Urinary bladder (tissue), 3 donors: ENCODE measurements at regions not wholly inside any gene's neighbourhood (a gene's known extent, or its start where the extent isn't known, plus 50 kb on each side); places are given as distances from the start of the nearest gene placed in this dataset.

Experiments
- DNase-seq: peaks from one replicate; pipeline ENCODE4 v3.0.0-alpha.2; 2015; ENCODE audit errors: extremely low spot score
- H3K27ac ChIP-seq: one replicate; pipeline ENCODE4 v1.5.1; 2013; ENCODE audit warnings: low read depth, mild to moderate bottlenecking, moderate library complexity
- H3K36me3 ChIP-seq: one replicate; pipeline ENCODE4 v1.6.1; 2013; ENCODE audit warnings: mild to moderate bottlenecking, moderate library complexity; ENCODE audit not compliant: insufficient read depth
- H3K4me1 ChIP-seq: one replicate; pipeline ENCODE4 v1.6.1; 2013; ENCODE audit warnings: mild to moderate bottlenecking, moderate library complexity; ENCODE audit not compliant: insufficient read depth
- H3K4me3 ChIP-seq: one replicate; pipeline ENCODE4 v1.5.1; 2013; ENCODE audit warnings: low read depth, low read length
- WGBS: extraction: QIAGEN DNeasy Blood & Tissue Kit; methylation state at CpG from one replicate; pipeline ENCODE4 v1.1.7; 2013; 5-methylcytosine and 5-hydroxymethylcytosine counted together
- donor health status: healthy with polysubstance abuse.
- donor health status: healthy.

DNA sequence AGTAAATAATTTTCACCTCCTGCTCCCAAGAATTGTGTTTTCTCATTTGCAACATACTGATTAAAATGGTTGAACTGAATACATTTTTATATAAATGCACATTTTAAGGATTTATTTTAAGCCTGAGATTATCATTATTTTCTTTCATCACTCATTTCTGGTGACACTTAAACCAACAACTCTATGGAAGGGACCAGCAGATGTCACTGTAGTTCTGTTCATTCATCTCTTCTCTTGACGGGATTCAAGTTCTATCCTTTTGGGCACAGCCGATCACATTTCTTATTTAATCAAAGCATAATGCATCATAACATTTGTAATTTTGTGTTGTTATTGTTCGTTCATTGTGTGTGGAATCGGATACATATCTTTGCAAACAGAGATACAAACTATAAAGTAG, 417.9 kb downstream of the HRH4 start:
- Histone ChIP-seq H3K4me3 (no peak overlapping the region), H3K4me1 (no peaks in the 10 kb centered on the region), H3K36me3 (no peaks in the 10 kb centered on the region), H3K27ac (no peak overlapping the region)
- DNase-seq: no peak
- WGBS: 20% methylated on average over 4 of the region's 4 CpGs

DNA sequence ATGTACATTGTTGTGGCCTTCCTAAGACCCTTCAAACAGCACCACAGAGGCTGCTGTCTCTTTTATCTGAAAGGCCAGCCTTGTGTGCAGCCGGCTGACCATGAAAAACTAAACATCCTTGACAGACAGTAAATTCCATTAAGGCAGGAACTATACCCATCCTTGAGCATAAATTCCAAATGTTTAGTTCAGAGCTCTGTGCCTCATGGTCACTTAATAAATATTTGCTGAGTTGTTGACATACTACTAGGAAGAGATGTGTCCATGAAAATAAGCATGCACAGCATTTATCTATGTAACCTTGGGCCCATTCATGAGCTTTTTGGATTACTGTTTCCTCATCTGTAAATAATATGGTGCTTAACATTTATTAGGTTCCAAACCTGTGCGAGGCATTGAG, 424.8 kb downstream of the HRH4 start:
- no peaks in the 10 kb centered on the region for H3K4me1 ChIP-seq
- no peak overlapping the region for H3K4me3 ChIP-seq
- no peaks in the 10 kb centered on the region for H3K36me3 ChIP-seq
- no peak overlapping the region for H3K27ac ChIP-seq
- WGBS: 40% methylated on average over 2 of the region's 2 CpGs
- no peak for DNase-seq

DNA sequence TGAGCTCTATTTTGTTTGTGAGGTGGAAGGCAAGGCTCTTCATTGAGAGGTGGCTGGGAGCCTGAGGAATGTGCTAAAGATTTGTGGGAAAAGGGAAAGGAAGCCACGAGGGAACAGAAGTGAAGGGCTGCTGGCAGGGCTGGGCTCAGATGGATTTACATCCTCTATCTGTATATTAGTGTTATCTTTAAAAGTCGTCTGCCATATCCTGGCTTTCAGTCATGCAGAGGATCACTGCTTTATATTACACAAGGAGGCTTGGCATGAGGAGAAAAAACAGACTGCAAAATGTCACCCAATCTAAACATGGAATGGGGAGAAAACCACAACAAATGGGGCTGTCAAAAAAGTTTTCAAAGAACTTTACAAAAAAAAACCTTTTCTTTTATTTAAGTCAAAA, 434.4 kb downstream of the HRH4 start:
- Histone ChIP-seq H3K36me3 (no peaks in the 10 kb centered on the region), H3K27ac (no peak overlapping the region), H3K4me1 (no peaks in the 10 kb centered on the region), H3K4me3 (no peak overlapping the region)
- 14% methylated on average over 2 of the region's 2 CpGs for WGBS
- no peak for DNase-seq

DNA sequence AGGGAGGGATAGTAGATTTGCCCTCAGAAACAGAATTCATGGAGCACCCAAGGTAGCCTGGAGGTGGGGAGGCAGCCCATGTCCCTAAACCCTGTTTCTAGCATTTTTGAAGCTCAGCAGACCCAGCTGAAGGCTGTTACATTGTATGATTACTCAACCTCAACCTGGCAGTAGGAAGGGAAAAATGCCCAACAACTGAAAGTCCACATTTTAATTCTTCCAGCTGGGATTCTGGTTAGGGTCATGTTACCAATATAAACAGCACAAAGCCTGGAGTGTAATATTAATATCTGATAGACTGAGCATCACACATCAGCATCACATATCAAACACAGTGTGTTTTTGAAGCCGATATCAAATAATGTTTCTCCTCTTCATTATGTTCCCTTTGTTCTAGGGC, 437.0 kb downstream of the HRH4 start:
- no peak overlapping the region for H3K27ac ChIP-seq
- 84% methylated on average over 1 of the region's 1 CpG for WGBS

GRCh38 chr18:24910221-24910620, 441.7 kb downstream of the ZNF521 start:
- DNase-seq: no peak
- Histone ChIP-seq H3K27ac (no peak overlapping the region), H3K4me3 (no peak overlapping the region), H3K36me3 (no peaks in the 10 kb centered on the region), H3K4me1 (no peaks in the 10 kb centered on the region)

More for the DNA sequence above, 437.0 kb downstream of the HRH4 start:
- Histone ChIP-seq H3K4me1 (no peaks in the 10 kb centered on the region), H3K36me3 (no peaks in the 10 kb centered on the region), H3K4me3 (no peak overlapping the region)
- DNase-seq: no peak

DNA sequence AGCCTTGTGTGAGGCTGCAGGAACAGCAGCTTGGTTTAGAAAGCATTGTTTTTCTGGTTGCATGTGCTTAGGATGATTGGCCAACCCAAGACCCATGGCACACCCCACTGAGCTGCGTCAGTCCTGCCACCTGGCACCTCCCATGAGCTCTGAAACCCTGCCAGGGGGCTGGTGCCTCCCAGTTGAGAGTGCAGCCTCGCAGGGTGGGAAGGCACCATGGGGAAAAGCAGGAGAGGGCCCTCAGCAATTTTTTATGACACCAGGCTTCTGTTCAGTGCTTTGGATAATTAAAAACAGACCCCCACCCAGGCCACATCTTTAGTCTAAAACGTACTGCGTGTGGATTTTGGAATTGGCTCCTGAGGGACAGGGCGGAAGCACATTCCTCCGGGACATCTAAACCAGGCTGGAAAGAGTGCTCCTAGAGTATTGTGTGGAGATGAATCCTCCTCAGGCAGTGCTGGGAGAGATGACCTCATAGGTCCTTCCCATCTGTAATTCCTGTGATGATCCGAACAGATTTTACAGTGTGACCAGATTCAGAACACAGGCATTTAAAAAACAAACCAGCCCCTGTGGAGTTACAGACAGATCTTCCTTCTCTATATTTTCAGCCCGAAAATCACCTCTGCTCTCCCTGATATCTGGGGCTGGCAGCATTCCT, 438.3 kb downstream of the ZNF521 start:
- H3K36me3 ChIP-seq: no peaks in the 10 kb centered on the region
- H3K4me3 ChIP-seq: no peak overlapping the region
- H3K27ac ChIP-seq: no peak overlapping the region
- no peaks in the 10 kb centered on the region for H3K4me1 ChIP-seq
- no peak for DNase-seq
- WGBS: 62% methylated on average over 8 of the region's 8 CpGs

DNA sequence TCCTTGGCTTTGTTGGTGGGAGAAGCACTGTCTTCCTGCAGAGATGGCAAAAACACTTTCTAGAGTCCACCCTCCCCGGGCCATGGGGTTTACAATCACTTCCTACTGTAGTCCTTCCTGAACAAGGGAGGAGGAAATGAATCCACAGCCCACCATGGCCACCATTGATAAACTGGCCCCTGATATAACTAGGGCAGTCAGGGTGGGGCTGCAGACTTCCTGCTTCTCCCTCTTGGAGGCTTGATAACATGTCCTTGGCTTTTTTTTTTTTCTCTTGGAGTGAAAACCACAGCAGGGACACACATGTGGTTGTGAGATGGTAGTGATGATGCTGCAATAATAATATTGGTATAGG, 437.8 kb downstream of the ZNF521 start:
- no peak for DNase-seq
- Histone ChIP-seq H3K4me1 (no peaks in the 10 kb centered on the region), H3K36me3 (no peaks in the 10 kb centered on the region), H3K27ac (no peak overlapping the region), H3K4me3 (no peak overlapping the region)
- 44% methylated on average over 1 of the region's 1 CpG for WGBS

DNA sequence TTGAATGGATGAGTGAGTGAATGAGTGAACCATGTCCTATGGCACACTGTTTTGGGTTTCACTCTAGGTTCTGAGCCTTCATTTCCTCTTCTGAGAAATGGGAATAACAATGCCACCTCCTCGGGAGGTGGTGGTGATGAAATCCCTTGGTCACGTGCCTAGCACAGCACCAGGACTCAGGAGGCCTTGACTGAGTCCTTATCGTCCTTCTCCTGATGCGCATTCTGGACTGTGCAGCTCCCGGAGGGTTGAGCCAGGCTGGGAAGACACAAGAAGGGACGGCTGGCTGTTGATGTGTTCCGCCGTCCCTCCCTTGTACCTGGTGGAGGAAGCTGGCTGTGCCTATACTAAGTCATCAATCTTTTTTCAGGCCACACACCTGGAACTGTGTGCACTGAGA, 437.3 kb downstream of the ZNF521 start:
- Histone ChIP-seq H3K4me1 (no peaks in the 10 kb centered on the region), H3K4me3 (no peak overlapping the region), H3K27ac (no peak overlapping the region), H3K36me3 (no peaks in the 10 kb centered on the region)
- DNase-seq: no peak
- 92% methylated on average over 8 of the region's 8 CpGs for WGBS

- no peak overlapping the region for H3K4me3 ChIP-seq
- 72% methylated on average over 4 of the region's 4 CpGs for WGBS
- DNase-seq: no peak
- H3K4me1 ChIP-seq: no peaks in the 10 kb centered on the region
- H3K36me3 ChIP-seq: no peaks in the 10 kb centered on the region
- H3K27ac ChIP-seq: no peak overlapping the region
Measured at GRCh38 chr18:24915547-24915946, 436.4 kb downstream of the ZNF521 start.

GRCh38 chr18:24917767-24918166, 434.2 kb downstream of the ZNF521 start:
- WGBS: 89% methylated on average over 9 of the region's 9 CpGs
- no peaks in the 10 kb centered on the region for H3K4me1 ChIP-seq
- H3K36me3 ChIP-seq: no peaks in the 10 kb centered on the region
- DNase-seq: no peak
- H3K27ac ChIP-seq: no peak overlapping the region
- H3K4me3 ChIP-seq: no peak overlapping the region

GRCh38 chr18:24918257-24918656, 433.7 kb downstream of the ZNF521 start:
- WGBS: 66% methylated on average over 6 of the region's 6 CpGs
- H3K4me3 ChIP-seq: no peak overlapping the region
- DNase-seq: no peak
- no peaks in the 10 kb centered on the region for H3K4me1 ChIP-seq
- no peak overlapping the region for H3K27ac ChIP-seq
- no peaks in the 10 kb centered on the region for H3K36me3 ChIP-seq

DNA sequence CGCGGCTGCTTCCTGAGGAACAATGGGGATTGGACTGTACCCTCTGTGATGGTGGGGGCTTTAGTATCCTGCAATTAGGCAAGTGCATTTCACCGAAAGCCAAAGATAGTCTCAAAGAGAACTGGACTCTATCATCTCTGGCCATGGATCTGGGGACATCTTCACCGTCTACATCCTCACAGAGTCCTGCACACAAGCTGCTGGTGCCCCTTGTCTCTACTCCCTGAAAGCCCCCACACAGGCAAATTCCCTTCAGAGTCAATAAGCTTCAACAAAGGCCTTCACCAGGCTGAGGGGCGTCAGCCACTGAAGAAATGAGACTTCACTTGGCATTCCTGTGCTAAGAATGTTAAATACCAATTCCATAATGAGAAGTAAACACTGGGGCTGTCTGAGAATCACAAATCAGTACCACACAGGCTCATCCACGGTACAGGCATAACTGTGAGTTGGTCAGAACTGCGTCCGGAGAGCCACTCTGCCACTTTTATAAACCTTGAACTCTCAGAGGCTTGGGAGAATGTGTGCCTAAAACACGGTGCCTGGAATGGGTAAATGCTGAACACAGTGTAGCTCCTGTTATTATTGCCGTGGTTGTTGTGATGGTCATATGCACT, 432.7 kb downstream of the ZNF521 start:
- H3K27ac ChIP-seq: no peak overlapping the region
- 86% methylated on average over 10 of the region's 10 CpGs for WGBS
- H3K4me1 ChIP-seq: no peaks in the 10 kb centered on the region
- H3K4me3 ChIP-seq: no peak overlapping the region
- H3K36me3 ChIP-seq: no peaks in the 10 kb centered on the region
- DNase-seq: no peak

GRCh38 chr18:24922491-24922890, 429.5 kb downstream of the ZNF521 start:
- H3K36me3 ChIP-seq: no peaks in the 10 kb centered on the region
- WGBS: 68% methylated on average over 4 of the region's 4 CpGs
- no peak overlapping the region for H3K4me3 ChIP-seq
- H3K27ac ChIP-seq: no peak overlapping the region
- DNase-seq: no peak
- no peaks in the 10 kb centered on the region for H3K4me1 ChIP-seq

DNA sequence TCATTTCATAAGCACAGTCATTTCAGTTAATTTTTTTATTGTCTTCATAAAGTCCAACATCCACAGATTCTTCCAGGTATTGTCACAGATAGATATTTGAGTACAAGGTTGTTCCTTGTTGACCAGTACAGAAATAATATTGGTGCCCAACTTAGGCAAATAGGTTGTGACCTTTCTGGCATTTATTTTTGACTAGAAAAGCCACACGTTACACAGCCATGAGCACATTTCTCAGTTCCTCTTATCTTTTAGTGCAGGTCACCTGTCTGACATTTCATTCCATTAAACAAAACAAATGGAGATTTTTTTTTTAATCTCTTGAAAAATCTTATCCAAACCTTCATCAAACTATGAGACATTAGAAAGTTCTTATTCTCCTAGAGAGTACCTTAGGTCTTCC, 428.8 kb downstream of the ZNF521 start:
- Histone ChIP-seq H3K4me3 (no peak overlapping the region), H3K36me3 (no peaks in the 10 kb centered on the region), H3K27ac (no peak overlapping the region), H3K4me1 (no peaks in the 10 kb centered on the region)
- 0% methylated on average over 1 of the region's 1 CpG for WGBS
- DNase-seq: no peak
